Omental fat pad (tissue), 3 donors: ENCODE measurements at regions not wholly inside any gene's neighbourhood (a gene's known extent, or its start where the extent isn't known, plus 50 kb on each side); places are given as distances from the start of the nearest gene placed in this dataset.
A peak's percentile ranks its signal among the peaks of the same experiment; 100 is the strongest.

Experiments
- ATAC-seq: fragments of 150-250 bp; one replicate; pipeline ENCODE4 v1.9.1; 2016; ENCODE audit warnings: mild to moderate bottlenecking, moderate library complexity; ENCODE audit not compliant: low FRiP score
- DNase-seq: peaks from one replicate; pipeline ENCODE4 v3.0.0-alpha.2; 2019; ENCODE audit warnings: low spot score
- CTCF ChIP-seq, 3 donors: fragments of 450-650 bp; IDR thresholded peaks; one replicate each; pipeline ENCODE4 v1.5.1; 2016 to 2017; ENCODE audit warnings: antibody characterized with exemption in 3 of 3, mild to moderate bottlenecking in 3 of 3, moderate library complexity in 2 of 3

- DNase-seq (no peak), ATAC-seq (no peak)
- no peak for TF ChIP-seq CTCF (IDR thresholded peaks at IDR 0.05)
These were observed 87.8 kb upstream of the GOT2 start for GRCh38 chr16:58821886-58822285.

- DNase-seq (no peak), ATAC-seq (no peak)
- no peak for TF ChIP-seq CTCF (IDR thresholded peaks at IDR 0.05)
These were observed 86.3 kb upstream of the GOT2 start for GRCh38 chr16:58820411-58820810.

- TF ChIP-seq CTCF (IDR thresholded peaks at IDR 0.05) = no peak
- DNase-seq (no peak), ATAC-seq (no peak)
These were observed 81.2 kb upstream of the GOT2 start for GRCh38 chr16:58815181-58815888.

- TF ChIP-seq CTCF (IDR thresholded peaks at IDR 0.05) = peak in 1 of 3 donors; percentile 50
- no peak for ATAC-seq
- DNase-seq = no peak
These were observed 80.3 kb upstream of the GOT2 start for GRCh38 chr16:58814348-58814801.

- DNase-seq = no peak
- ATAC-seq = no peak
- TF ChIP-seq CTCF (IDR thresholded peaks at IDR 0.05) = no peak
These were observed 75.1 kb upstream of the GOT2 start for GRCh38 chr16:58809213-58809612.

- TF ChIP-seq CTCF (IDR thresholded peaks at IDR 0.05) = no peak
- ATAC-seq = no peak
- DNase-seq = no peak
These were observed 73.2 kb upstream of the GOT2 start for GRCh38 chr16:58807276-58807675.

- DNase-seq (no peak), ATAC-seq (no peak)
- no peak for TF ChIP-seq CTCF (IDR thresholded peaks at IDR 0.05)
These were observed 67.7 kb upstream of the GOT2 start for GRCh38 chr16:58801838-58802237.
